IPS-NIHi7 (cell line): ENCODE measurements at regions not wholly inside any gene's neighbourhood (a gene's known extent, or its start where the extent isn't known, plus 50 kb on each side); places are given as distances from the start of the nearest gene placed in this dataset.

Experiments used
- DNase-seq: peaks from one replicate; pipeline ENCODE4 v3.0.0; 2012; ENCODE audit warnings: mixed read lengths; ENCODE audit errors: extremely low spot score

GRCh38 chr2:11101430-11101829, 53.8 kb upstream of the SLC66A3 start:
- no peak for DNase-seq

DNA sequence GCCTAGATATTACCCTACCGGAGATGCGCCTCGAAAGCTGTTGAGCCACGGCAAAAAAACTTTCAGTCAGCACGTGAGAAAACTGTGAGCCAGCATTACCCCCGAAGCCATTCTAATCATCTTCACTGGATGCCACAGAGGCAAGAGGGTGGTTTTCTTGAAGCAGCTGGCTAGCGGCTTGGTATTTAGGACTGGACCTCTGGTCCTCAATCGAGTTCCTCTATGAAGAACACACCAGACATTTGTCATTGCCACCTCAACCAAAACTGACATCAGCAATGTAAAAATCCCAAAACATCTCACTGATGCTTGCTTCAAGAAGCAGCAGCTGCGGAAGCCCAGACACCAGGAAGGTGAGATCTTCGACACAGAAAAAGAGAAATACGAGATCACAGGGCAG, 52.8 kb upstream of the SLC66A3 start:
- DNase-seq = no peak

DNA sequence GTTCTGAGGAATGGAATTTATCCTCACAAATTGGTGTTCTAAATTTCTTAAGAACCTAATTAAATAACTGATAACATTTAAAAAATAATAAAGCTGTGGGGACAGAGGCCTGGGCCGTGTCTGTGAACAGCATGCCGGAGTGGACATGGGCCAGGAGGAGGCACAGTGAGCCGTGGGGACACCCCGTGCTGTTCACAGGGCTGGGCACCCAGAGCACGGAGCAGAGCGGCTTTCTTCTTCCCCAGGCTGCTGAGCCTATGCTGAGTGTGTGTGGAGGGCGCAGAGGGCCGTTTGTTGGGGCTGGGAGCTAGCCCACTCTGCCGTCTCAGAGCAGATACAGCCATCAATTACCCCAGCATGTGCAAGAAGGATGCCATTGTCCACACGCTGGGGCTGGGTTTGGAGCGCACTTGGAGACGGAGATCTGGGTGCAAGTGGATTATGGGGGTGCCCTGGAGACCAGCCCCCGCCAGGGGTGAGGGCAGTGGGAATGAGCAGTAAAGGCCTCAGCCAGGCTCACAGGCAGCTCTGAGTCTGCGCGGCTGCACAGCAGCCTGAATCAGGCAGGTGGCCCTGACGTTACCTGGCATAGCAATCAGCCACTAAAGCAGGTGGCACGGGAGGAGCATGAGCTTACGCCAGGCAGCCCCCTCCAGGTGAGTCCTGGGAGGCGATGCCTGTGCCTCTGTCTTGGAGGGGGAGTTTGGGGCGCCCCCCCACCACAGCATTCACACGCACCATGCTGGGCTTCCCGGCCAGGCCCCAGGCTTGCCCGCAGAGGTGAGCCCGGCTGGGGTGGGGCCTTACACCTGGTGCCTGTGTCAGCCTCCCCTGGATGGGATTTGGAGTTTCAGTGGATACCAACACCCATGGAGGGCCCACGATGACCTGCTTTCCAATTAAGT, 52.1 kb upstream of the SLC66A3 start:
- no peak for DNase-seq

DNA sequence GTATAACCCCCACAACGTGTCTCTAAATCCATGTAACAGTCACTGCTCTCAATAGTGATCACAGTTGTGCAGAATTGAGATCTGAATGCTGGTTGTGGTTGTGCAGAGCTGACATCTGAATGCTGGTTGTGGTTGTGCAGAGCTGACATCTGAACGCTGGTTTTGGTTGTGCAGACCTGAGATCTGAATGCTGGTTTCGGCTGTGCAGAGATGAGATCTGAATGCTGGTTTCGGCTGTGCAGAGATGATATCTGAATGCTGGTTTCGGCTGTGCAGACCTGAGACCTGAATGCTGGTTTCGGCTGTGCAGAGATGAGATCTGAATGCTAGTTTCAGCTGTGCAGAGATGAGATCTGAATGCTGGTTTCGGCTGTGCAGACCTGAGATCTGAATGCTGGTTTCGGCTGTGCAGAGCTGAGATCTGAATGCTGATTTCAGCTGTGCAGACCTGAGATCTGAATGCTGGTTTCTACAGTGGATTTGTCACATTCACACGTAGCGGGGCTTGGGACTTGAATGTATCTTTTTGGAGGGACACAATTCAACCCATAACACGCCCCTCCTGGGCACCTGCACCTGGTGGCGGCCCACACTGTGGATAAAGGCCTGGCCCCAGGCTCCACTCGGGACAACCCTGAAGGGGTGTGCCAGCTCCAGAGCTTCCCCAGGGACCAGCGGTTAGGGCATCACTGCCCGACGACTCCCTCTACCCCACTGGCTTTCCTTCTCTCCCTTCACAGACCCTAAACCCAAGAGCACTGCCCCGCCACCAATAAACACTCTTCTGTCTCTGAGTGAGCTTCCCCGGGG, 51.1 kb upstream of the SLC66A3 start:
- DNase-seq = no peak

- no peak for DNase-seq
These were observed 50.2 kb upstream of the SLC66A3 start for GRCh38 chr2:11104794-11105660.
